ENCODE measurements at regions not wholly inside any gene's neighbourhood (a gene's known extent, or its start where the extent isn't known, plus 50 kb on each side); places are given as distances from the start of the nearest gene placed in this dataset.

- TF ChIP-seq GATA2 (IDR thresholded peaks at IDR 0.05; ENCODE audit: low read depth, low read length): no peak
- TF ChIP-seq GATA3 (IDR thresholded peaks at IDR 0.05; ENCODE audit: low read depth, low read length): no peak
These were observed 440.4 kb downstream of the SPRY1 start for GRCh38 chr4:123836851-123837595.

GRCh38 chr4:123838474-123838873 is 441.9 kb downstream of the SPRY1 start:
- TF ChIP-seq GATA3 (IDR thresholded peaks at IDR 0.05; ENCODE audit: low read depth, low read length) (no peak), GATA2 (IDR thresholded peaks at IDR 0.05; ENCODE audit: low read depth, low read length) (no peak)

DNA sequence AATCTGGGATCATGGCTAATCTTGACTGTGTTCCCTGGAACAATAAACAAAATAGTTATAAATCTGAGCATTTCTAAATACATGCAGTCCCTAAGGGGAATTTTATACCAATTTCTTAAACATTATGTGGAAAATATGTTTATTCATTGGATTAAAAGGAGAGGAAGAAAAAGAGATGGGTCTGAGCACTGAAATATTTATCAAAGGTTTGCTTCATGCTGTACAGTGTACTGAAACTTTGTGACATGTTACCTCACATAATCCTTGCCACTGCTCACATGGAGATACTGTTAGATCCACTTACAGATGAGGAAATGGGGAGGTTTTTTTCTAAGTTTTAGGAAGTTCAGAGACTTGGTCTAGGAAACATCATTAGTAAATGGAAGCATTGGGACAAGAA is 443.6 kb downstream of the SPRY1 start:
- TF ChIP-seq GATA3 (IDR thresholded peaks at IDR 0.05; ENCODE audit: low read depth, low read length): no peak
- TF ChIP-seq GATA2 (IDR thresholded peaks at IDR 0.05; ENCODE audit: low read depth, low read length): no peak

DNA sequence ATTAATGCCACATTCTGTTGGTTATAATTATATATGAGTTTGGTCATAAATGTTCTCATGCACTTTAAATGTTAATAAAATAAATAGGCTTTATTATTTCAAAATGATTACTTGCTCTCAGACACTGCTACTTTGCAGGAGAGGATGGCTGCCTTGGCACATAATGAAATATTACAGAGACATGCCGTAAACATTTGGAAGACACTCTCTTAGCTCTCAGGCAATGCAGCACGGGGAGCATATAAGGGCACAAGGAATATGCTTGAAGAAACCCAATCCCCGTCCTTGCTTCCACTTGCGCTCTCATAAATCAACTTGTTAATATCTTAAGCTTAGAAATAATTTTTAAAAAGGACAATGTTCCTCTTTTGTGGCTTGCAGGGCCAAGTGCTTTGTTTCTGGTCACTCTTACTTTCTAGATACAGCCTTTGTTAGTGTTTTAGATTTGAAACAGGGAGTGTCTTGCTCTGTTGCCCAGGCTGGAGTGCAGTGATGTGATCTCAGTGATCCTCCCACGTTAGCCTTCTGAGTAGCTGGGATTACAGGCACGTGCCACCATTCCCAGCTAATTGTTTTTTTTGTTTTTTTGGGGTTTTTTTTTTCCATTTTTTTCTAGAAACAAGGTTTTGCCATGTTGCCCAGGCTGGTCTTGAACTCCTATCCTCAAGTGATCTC is 445.0 kb downstream of the SPRY1 start:
- TF ChIP-seq GATA2 (IDR thresholded peaks at IDR 0.05; ENCODE audit: low read depth, low read length) (no peak), GATA3 (IDR thresholded peaks at IDR 0.05; ENCODE audit: low read depth, low read length) (no peak)

GRCh38 chr4:123843137-123843536 is 446.5 kb downstream of the SPRY1 start:
- TF ChIP-seq GATA2 (IDR thresholded peaks at IDR 0.05; ENCODE audit: low read depth, low read length): no peak
- TF ChIP-seq GATA3 (IDR thresholded peaks at IDR 0.05; ENCODE audit: low read depth, low read length): no peak

- TF ChIP-seq GATA2 (IDR thresholded peaks at IDR 0.05; ENCODE audit: low read depth, low read length): no peak
- no peak for TF ChIP-seq GATA3 (IDR thresholded peaks at IDR 0.05; ENCODE audit: low read depth, low read length)
These were observed 447.8 kb downstream of the SPRY1 start for GRCh38 chr4:123844374-123844773.

- TF ChIP-seq GATA3 (IDR thresholded peaks at IDR 0.05; ENCODE audit: low read depth, low read length) (no peak), GATA2 (IDR thresholded peaks at IDR 0.05; ENCODE audit: low read depth, low read length) (no peak)
These were observed 449.5 kb downstream of the SPRY1 start for GRCh38 chr4:123846092-123846491.

DNA sequence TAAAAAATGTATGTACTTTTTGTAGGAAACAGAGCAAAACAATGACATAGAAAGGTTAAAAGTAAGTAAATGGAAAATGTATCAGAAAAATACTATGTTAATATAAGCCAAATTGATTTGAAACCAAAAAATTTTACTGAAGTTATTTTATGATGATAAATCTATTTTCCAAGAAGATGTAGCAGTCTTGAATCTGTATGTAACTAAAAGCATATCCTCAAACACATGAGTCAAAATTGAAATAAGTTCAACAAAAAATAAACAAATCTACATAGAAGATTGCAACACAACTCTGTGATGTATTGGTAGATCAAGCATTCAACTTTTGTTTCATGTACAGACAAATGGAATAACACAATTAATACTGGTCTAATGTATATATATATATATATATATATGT is 450.0 kb downstream of the SPRY1 start:
- no peak for TF ChIP-seq GATA2 (IDR thresholded peaks at IDR 0.05; ENCODE audit: low read depth, low read length)
- no peak for TF ChIP-seq GATA3 (IDR thresholded peaks at IDR 0.05; ENCODE audit: low read depth, low read length)

GRCh38 chr4:123848606-123849005 is 452.0 kb downstream of the SPRY1 start:
- no peak for TF ChIP-seq GATA3 (IDR thresholded peaks at IDR 0.05; ENCODE audit: low read depth, low read length)

DNA sequence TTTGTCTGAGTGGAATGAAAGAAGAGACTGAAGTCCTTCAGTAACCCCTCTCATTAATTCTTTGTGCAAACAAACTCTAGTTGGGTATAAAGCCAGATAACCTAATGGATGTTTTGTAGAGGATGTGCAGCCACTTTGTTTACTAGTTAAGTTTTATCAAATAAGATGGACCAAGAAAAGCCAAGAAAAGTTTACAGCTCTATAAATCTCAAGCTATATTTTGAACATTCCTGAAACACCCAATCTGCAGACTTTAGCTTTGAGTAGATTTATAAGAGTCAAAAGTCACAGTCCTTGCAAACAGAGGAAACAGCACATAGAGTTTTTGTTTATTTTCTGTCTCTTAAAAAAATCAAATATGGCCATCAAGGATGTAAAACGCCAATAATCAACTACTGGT is 452.9 kb downstream of the SPRY1 start:
- TF ChIP-seq GATA3 (IDR thresholded peaks at IDR 0.05; ENCODE audit: low read depth, low read length) (no peak), GATA2 (IDR thresholded peaks at IDR 0.05; ENCODE audit: low read depth, low read length) (no peak)

GRCh38 chr4:123851521-123851920 is 454.9 kb downstream of the SPRY1 start:
- no peak for TF ChIP-seq GATA3 (IDR thresholded peaks at IDR 0.05; ENCODE audit: low read depth, low read length)
- no peak for TF ChIP-seq GATA2 (IDR thresholded peaks at IDR 0.05; ENCODE audit: low read depth, low read length)

GRCh38 chr4:123853651-123854050 is 457.1 kb downstream of the SPRY1 start:
- TF ChIP-seq GATA2 (IDR thresholded peaks at IDR 0.05; ENCODE audit: low read depth, low read length) (no peak), GATA3 (IDR thresholded peaks at IDR 0.05; ENCODE audit: low read depth, low read length) (no peak)

- TF ChIP-seq GATA3 (IDR thresholded peaks at IDR 0.05; ENCODE audit: low read depth, low read length): no peak; the same call in 1 of the 2 replicates
- TF ChIP-seq GATA2 (IDR thresholded peaks at IDR 0.05; ENCODE audit: low read depth, low read length): peak; percentile 80
These were observed 460.3 kb downstream of the SPRY1 start for GRCh38 chr4:123856689-123857545.

DNA sequence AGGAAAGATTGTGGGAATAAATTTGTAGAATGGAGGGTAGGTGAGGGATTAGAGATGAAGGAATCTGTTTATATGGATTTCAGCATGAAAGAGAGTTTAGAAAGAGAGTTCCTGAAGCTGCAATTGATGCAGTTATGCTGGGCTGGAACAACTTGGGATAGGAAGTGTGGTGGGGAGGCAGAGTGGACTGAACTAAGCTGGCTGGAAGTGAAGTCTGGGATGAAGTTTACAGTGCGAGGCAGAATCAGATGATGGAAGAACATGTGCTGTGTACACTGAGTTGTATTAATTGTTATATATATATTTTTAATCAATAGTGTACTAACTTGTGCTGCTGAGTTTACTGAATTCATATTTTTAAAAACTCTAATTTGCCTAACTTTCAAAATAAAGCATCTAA is 461.9 kb downstream of the SPRY1 start:
- TF ChIP-seq GATA3 (IDR thresholded peaks at IDR 0.05; ENCODE audit: low read depth, low read length): no peak
- TF ChIP-seq GATA2 (IDR thresholded peaks at IDR 0.05; ENCODE audit: low read depth, low read length): no peak

Measured in SH-SY5Y (cell line).